ENCODE measurements at regions not wholly inside any gene's neighbourhood (a gene's known extent, or its start where the extent isn't known, plus 50 kb on each side); places are given as distances from the start of the nearest gene placed in this dataset.

- TF ChIP-seq CTCF (IDR thresholded peaks at IDR 0.05) (no peak), POLR2AphosphoS5 (IDR thresholded peaks at IDR 0.05) (no peak)
Observed at GRCh38 chr16:65782611-65783600, 583.6 kb upstream of the CDH5 start.
